DMS79 treated with DMSO at 0.1 percent for 48 hours (cell line): ENCODE measurements at regions not wholly inside any gene's neighbourhood (a gene's known extent, or its start where the extent isn't known, plus 50 kb on each side); places are given as distances from the start of the nearest gene placed in this dataset.
"Not testable (repeated sequence)": the region's sequence is repeated elsewhere in the genome, so short reads cannot be mapped to it uniquely, and the experiment has no call there.

Experiments
- DNase-seq: peaks from one replicate; lab custom pipeline; 2025; lab: John Stamatoyannopoulos, UW

DNA sequence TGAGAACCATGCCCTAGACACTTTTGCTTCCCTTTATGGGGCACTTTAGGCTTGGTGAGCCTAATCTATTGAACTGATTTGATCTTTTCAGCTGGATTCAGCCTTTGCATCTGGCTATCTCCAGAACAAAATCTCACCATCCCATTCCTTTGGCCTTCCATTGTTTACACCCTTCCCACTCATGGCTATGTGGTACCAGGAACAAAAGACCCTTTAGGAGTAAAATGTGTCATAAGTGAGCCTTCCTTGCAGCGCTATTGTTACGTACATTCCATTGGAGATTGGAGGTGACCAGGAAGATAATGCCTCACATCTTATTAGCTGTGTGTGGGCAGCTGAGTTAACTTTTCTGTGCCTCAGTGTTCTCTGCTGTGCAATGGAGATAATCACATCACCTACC, 188.4 kb downstream of the SATB1 start:
- DNase-seq, result no peak

GRCh38 chr3:18234717-18235335, 190.3 kb downstream of the SATB1 start:
- DNase-seq, result no peak

DNA sequence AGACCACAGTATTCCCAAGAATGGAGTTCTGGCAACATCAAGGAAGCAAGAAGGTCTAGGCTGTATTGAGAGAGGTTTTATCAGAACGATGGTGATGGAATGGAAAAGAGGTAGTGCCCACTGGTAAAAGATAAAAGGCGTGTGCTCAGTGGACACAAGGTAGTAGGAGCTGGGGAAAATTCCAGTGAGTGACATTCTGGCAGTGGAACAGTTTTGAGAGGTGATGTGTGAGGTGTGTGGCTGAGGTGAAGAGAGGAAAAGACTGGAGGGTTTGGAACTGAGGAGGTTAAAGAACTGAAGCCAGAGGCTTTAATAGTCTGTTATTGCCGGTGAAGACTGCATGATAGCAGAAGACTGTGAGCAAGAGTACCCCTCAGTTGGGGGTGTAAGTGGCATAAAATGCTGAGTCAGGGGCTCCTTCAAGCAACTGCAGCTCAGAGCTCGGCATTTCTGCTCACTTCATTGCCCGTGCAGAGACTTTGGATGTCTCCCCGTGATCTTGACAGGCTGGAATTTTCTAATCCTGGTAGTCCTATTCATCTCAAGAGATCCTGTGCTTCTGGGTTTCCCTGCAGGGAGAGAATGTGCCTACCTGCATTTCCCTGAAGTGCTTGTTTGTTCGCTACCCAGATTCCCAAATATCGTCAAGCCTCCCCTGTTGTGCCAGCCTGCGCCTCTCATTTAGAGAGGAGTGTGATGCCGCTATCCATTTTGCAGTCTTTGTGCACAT, 191.0 kb downstream of the SATB1 start:
- DNase-seq, result no peak

GRCh38 chr3:18232317-18232716, 192.8 kb downstream of the SATB1 start:
- DNase-seq, result no peak

DNA sequence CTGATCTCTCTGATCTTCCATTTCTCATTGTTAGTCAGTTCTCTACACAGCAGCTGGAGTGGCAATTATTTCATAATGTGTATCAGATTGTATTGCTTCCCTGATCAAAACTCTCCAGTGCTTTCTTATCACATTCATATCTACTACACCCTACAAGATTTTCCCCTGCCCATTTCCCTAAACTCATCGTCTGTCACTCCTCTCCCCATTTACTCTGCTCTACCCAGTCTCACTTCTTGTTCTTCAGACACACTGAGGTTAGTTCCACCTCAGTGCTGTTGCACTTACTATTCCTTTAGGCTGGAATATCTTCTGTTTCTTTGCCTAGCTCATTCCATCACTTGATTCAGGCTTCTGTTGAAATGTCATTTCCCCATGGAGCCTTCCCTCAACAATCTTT, 197.1 kb downstream of the SATB1 start:
- DNase-seq, result no peak

- no peak for DNase-seq
Observed at GRCh38 chr3:18225709-18226108, 199.4 kb downstream of the SATB1 start.

DNA sequence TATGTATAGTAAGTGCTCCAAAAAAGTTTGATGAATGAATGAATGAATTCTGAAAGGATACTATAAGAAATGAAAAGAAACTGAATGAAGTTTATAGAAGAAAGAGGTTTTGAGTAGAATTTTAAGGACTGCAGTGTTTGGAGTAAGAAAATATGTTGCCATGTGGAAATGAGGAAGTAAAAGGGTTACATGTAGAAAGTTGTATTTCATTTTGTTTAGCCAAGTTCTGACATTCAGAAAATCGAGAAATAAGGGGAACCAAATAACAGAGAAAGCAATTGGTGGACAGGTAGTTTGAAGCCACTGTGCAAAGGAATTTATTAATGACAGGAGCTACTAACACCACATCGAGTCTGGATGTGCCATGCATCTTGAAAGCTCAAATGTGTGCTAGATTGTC, 200.7 kb downstream of the SATB1 start:
- no peak for DNase-seq

DNA sequence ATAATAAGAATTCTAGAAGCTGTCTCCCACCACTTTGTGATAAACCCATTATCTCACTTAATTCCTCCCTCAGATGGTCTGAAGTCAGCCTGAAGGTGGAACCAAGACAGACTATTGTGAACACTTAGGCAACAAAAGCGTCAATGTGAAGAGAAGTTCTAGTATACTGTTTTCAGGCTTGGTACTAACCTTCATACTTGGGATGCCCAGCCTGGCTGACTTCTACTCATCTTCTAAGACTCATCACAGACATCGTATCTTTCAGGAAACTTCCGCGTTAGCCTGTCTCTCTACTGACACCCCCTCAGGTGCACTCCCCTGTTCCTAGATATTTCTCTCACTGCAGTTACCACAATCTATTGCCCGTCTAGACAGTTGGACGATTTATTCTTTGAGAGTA, 201.2 kb downstream of the SATB1 start:
- DNase-seq, result no peak

DNA sequence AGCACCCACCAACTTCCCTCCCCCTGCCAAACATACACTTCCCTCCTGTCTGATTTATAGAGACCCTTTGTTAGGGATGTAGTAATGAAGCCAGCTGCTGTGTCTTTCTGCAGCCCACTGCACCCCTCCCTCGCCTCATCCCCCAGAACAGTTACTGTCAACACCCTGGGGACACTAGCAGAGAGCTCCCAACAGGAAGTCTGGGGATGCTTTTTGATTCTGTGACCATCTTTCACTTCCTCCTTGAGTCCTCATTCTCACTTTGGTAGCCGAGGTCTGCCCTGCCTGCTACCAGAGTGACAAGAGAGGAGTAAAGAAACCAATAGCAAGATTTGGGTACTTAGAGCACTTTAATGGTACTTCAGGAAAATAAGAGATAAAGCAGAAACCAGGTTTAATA, 201.6 kb downstream of the SATB1 start:
- DNase-seq, result no peak

DNA sequence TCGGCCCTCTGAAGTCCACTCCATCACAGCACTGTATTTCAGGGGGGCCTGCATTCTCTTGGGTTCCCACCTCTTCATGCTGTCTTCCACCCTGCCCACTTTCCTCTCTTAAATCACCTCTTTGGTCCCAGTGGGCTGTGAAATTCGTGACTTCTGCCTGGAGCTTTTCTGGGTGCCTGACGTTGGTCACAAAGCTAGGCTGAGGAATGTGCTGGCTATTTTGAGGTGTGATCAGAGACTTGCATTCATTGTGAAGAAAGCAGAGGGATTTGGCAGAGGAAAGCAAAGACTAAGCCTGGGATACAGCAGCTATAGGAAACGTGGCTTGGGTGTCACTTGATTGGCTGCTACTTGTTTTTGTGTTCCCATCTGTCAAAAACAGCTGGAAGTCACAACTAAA, 202.5 kb downstream of the SATB1 start:
- DNase-seq, result no peak

- DNase-seq, result no peak
Observed at GRCh38 chr3:18217507-18218174, 207.5 kb downstream of the SATB1 start.

- DNase-seq, result no peak
Observed at GRCh38 chr3:18216996-18217395, 208.1 kb downstream of the SATB1 start.

DNA sequence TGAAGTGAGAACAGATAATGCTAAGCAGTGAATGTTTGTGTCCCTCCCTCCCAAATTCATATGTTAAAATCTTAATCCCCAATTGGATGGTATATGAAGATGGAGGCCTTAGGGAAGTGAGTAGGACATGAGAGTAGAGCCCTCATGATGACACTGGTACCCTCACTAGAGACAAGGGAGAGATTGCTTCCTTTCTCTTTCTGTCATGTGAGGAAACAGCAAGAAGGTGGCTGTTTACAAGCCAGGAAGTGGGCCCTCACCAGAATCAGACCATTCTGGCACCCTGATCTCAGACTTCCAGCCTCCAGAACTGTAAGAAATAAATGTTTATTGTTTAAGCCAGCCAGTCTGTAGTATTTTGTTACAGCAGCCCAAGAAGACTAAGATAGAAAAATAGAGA, 209.5 kb downstream of the SATB1 start:
- DNase-seq, result no peak

DNA sequence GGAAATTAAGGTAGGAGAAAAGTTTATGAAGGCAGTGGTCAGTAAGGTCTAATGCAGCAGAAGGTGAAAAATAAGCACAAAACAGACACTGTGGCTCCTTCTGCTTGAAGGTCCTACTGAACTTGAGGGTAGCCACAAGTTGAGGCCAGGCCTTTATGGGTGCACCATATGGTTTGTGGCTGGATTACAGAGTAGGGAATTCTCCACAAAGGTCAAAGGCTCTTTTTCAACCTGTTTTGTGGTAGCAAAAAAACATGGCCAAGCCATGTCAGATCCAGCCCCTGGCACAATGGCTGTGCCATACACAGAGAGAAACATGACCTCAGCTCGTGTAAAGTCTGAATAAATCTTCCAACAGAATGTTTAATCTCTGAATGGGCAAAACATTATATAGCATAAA, 214.0 kb downstream of the SATB1 start:
- DNase-seq, result no peak

- no peak for DNase-seq
Observed at GRCh38 chr3:18208856-18209255, 216.3 kb downstream of the SATB1 start.

- no peak for DNase-seq
Observed at GRCh38 chr3:18208091-18208490, 217.0 kb downstream of the SATB1 start.

GRCh38 chr3:18207226-18207625, 217.9 kb downstream of the SATB1 start:
- no peak for DNase-seq

- DNase-seq, result not testable (repeated sequence)
Observed at GRCh38 chr3:18205701-18206100, 219.4 kb downstream of the SATB1 start.

DNA sequence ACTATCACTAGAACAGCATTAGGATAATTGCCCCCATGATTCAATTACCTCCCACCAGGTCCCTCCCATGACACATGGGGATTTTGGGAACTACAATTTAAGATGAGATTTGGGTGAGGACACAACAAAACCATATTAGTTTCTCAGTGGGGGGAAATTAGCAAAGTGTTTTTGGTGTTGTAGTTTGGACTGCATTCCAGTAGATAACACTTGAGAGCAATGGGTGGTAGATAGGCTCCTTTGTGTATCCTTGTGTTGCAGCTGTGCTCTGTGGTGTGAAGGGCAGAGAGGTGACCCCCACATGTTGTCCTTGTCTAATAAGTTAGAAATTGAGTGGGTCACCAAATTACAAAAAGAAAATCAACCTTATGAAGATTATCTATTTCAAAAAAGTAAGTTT, 223.8 kb downstream of the SATB1 start:
- DNase-seq, result no peak

DNA sequence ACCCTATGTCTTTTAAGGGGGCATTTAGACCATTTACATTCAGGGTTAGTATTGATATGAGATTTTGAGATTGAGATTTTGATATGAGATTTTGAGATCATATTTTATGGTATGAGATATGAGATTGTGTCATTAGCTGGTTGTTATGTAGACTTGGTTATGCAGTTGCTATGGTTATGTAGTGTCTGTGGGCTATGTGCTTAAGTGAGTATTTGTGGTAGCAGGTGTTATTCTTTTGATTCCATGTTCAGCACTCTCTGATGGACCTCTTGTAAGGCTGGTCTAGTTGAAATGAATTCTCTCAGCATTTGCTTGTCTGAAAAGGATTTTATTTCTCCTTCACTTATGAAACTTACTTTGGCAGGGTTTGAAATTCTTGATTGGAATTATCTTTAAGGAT, 225.4 kb downstream of the SATB1 start:
- no peak for DNase-seq

- DNase-seq, result no peak
Observed at GRCh38 chr3:18195836-18196235, 229.3 kb downstream of the SATB1 start.

- DNase-seq, result no peak
Observed at GRCh38 chr3:18194431-18194830, 230.7 kb downstream of the SATB1 start.

GRCh38 chr3:18190646-18191045, 234.5 kb downstream of the SATB1 start:
- no peak for DNase-seq
